Stimulated activated CD4-positive, alpha-beta T cell treated with anti-CD3 and anti-CD28 coated beads, Interleukin-2, amount 100 ng/mL, for 24 hours (primary cell): ENCODE measurements at regions not wholly inside any gene's neighbourhood (a gene's known extent, or its start where the extent isn't known, plus 50 kb on each side); places are given as distances from the start of the nearest gene placed in this dataset.
"Not testable (repeated sequence)": the region's sequence is repeated elsewhere in the genome, so short reads cannot be mapped to it uniquely, and the experiment has no call there.

Experiments used
- DNase-seq, 2 donors: peaks; one replicate each; pipeline ENCODE4 v3.0.0-alpha.2; 2020

GRCh38 chr3:164927728-164928127, 150.6 kb downstream of the SI start:
- no peak for DNase-seq

GRCh38 chr3:164918905-164919304, 159.4 kb downstream of the SI start:
- no peak for DNase-seq

- no peak for DNase-seq
These were observed 165.4 kb downstream of the SI start for GRCh38 chr3:164912916-164913315.

GRCh38 chr3:164903820-164904451, 174.4 kb downstream of the SI start:
- DNase-seq: no peak

GRCh38 chr3:164897342-164897741, 181.0 kb downstream of the SI start:
- DNase-seq: no peak

GRCh38 chr3:164890061-164890460, 188.2 kb downstream of the SI start:
- no peak for DNase-seq

- DNase-seq: no peak
These were observed 195.1 kb downstream of the SI start for GRCh38 chr3:164883171-164883570.

- no peak for DNase-seq
These were observed 199.1 kb downstream of the SI start for GRCh38 chr3:164879201-164879600.

- no peak for DNase-seq
These were observed 213.8 kb downstream of the SI start for GRCh38 chr3:164864454-164864853.

GRCh38 chr3:164852866-164853265, 225.4 kb downstream of the SI start:
- DNase-seq: no peak

- DNase-seq: no peak
These were observed 226.4 kb downstream of the SI start for GRCh38 chr3:164851905-164852304.

GRCh38 chr3:164851204-164851603, 227.1 kb downstream of the SI start:
- no peak for DNase-seq

- DNase-seq: no peak
These were observed 229.4 kb downstream of the SI start for GRCh38 chr3:164848923-164849322.

GRCh38 chr3:164845739-164846138, 232.6 kb downstream of the SI start:
- no peak for DNase-seq

- no peak for DNase-seq
These were observed 246.1 kb downstream of the SI start for GRCh38 chr3:164832216-164832615.

GRCh38 chr3:164818318-164818717, 260.0 kb downstream of the SI start:
- DNase-seq: no peak

- DNase-seq: no peak
These were observed 264.2 kb downstream of the SI start for GRCh38 chr3:164814106-164814505.

- DNase-seq: no peak
These were observed 266.3 kb downstream of the SI start for GRCh38 chr3:164812042-164812441.

- DNase-seq: no peak
These were observed 272.1 kb downstream of the SI start for GRCh38 chr3:164806188-164806587.

GRCh38 chr3:164794099-164794498, 284.2 kb downstream of the SI start:
- no peak for DNase-seq

GRCh38 chr3:164791263-164791662, 287.0 kb downstream of the SI start:
- no peak for DNase-seq

GRCh38 chr3:164784407-164784806, 293.9 kb downstream of the SI start:
- DNase-seq: not testable (repeated sequence)

GRCh38 chr3:164781755-164782154, 296.5 kb downstream of the SI start:
- DNase-seq: no peak

- no peak for DNase-seq
These were observed 298.5 kb downstream of the SI start for GRCh38 chr3:164779816-164780215.

GRCh38 chr3:164752812-164753211, 325.5 kb downstream of the SI start:
- DNase-seq: no peak

GRCh38 chr3:164748626-164749025, 329.7 kb downstream of the SI start:
- DNase-seq: no peak
